GM12873 (cell line): ENCODE measurements at regions not wholly inside any gene's neighbourhood (a gene's known extent, or its start where the extent isn't known, plus 50 kb on each side); places are given as distances from the start of the nearest gene placed in this dataset.

Experiments
- TF ChIP-seq, protein P1 (sequence below): IDR thresholded peaks from 2 replicates; pipeline ENCODE4 v1.5.1; 2012; ENCODE audit warnings: low read depth, mild to moderate bottlenecking, moderate library complexity, low read length, control low read depth; ENCODE audit not compliant: insufficient read depth; ENCODE audit errors: missing control alignments

DNA sequence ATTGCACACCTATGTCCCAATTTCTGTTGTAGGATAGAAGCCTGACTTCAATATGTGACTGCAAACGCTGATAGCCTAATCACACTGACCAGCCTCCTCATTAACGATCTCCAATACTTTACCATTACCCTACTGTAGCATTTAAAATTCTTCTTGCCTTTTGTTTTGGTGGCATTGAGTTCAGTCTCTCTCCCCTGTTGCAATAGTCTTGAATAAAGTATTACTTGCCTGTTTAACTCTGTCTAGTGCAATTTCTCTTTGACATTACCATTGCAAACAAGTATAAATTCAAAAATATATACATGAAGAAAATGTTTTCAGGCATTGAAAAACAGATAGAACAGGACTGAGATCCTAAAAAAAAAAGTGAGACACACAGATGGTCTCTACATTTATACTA, 649.1 kb upstream of the B3GAT1 start:
- TF ChIP-seq, protein P1, sequence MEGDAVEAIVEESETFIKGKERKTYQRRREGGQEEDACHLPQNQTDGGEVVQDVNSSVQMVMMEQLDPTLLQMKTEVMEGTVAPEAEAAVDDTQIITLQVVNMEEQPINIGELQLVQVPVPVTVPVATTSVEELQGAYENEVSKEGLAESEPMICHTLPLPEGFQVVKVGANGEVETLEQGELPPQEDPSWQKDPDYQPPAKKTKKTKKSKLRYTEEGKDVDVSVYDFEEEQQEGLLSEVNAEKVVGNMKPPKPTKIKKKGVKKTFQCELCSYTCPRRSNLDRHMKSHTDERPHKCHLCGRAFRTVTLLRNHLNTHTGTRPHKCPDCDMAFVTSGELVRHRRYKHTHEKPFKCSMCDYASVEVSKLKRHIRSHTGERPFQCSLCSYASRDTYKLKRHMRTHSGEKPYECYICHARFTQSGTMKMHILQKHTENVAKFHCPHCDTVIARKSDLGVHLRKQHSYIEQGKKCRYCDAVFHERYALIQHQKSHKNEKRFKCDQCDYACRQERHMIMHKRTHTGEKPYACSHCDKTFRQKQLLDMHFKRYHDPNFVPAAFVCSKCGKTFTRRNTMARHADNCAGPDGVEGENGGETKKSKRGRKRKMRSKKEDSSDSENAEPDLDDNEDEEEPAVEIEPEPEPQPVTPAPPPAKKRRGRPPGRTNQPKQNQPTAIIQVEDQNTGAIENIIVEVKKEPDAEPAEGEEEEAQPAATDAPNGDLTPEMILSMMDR = no peak

DNA sequence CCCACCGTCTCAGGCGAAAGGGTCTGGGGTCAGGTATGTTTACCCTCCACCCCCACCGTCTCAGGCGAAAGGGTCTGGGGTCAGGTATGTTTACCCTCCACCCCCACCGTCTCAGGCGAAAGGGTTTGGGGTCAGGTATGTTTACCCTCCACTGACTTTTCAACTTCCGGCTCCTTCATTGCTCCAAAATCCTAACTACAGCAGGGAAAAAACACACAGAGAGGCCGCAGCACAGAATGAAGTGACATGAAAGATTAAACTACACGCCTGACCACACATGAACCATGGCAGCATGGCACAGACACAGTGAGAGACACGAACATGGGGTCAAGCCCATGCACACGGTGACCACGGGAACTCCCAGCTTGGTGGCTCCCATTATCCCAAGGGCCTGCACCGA, 634.9 kb upstream of the B3GAT1 start:
- TF ChIP-seq, protein P1 = no peak

DNA sequence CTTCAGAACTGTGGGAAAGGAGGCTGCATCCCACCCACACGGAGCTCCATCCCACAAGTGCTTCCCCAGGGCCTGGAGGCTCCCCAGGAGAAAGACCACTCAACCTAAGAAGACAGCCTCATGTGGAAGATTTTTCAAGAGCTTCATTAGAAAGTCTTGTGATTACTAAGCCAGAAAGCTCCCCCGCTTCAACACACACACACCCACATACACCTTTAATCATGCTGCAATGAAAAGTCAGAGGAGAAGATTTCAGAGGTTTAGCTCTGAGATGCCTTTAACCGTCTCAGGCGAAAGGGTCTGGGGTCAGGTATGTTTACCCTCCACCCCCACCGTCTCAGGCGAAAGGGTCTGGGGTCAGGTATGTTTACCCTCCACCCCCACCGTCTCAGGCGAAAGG, 634.5 kb upstream of the B3GAT1 start:
- TF ChIP-seq, protein P1 = no peak

DNA sequence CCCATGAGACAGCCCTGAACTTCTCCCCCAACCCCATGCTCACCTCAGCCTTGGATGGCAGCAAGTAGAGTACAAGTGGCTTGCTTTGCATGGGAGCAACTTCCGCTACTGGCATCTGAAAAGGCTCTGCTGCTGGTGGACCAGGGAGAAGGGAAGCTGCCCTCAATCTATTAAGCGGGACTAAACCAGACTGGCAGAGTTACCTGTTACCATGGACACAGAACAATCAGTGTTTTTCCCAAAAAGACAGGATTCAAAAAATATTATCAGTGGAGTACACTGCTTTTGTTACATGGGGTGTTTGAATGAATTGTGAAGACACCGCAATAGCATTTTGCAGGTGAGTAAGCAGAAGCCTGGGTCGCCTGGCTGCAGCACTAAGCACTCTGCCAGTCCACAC, 631.4 kb upstream of the B3GAT1 start:
- TF ChIP-seq, protein P1 = no peak

DNA sequence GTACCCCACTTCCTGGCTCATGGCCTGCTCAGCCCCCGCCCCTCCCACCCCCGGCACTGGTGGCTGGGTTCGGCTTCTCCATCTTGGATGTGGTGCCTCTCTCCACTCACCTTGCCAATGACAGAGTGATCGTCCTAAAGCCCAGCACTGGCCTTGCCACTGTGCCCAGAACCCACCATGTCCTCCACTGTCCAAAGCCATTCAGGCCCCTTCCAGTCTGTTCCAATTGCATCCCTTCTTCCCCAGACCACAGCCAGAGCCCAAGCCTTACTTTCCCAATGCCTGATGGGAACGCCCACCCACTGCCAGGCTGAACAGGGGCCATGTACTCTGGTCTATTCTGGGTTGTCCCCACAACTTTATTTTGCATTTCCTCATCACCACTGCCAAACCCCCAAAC, 625.8 kb upstream of the B3GAT1 start:
- TF ChIP-seq, protein P1 = no peak

DNA sequence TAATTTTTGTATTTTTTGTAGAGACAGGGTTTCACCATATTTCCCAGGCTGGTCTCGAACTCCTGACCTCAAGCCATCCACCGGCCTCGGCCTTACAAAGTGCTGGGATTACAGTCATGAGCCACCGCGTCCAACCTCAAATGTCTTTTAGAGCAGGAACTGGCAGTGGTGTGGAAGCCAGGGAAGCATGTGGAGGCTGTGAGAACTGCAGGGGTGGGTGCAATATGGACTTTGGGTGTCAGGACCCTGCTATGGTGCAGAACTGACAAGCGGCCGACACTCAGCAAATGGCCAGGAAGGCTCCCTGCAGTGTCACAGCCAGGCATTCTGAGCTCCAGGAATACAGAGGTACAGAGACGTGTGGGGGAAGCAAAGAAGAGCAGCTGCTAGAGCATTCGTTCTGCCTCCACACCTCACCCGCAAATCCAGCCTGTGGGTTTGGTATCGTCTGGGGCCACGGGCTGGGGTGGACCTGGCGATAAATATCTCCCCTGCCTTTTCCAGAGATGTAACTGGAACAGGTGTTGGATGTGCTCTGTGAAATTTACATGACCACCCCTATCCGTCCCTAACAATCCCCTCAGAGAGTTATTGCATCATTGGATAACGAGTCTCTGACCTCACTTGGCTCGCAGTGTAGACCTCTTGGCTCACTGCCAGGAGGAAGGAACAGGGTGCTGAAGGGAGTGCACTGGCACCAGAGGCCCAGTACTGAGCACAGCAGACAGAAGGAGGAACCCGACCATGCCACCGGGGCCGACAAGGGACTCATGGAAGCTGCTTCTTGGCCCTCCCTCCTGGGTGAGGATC, 624.7 kb upstream of the B3GAT1 start:
- TF ChIP-seq, protein P1 = no peak

DNA sequence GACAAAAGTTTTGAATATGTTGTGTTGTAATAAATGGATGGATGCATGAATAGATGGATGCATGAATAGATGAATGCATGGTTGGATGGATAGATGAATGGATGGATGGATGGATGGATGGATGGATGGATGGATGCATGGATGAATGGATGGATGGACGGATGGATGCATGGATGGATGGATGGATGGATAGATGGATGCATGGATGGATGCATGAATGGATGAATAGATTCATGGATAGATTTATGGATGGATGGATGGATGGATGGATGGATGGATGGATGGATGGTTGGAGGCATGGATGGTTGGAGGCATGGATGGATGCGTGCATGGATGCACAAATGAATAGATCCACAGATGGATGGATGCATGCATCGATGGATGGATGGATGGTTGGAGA, 623.2 kb upstream of the B3GAT1 start:
- TF ChIP-seq, protein P1 = no peak
